BJ (cell line): ENCODE measurements at regions not wholly inside any gene's neighbourhood (a gene's known extent, or its start where the extent isn't known, plus 50 kb on each side); places are given as distances from the start of the nearest gene placed in this dataset.

ENCODE experiments used
- CTCF ChIA-PET: fragments of 350-600 bp; formaldehyde crosslinking; extraction: SDS; loops from one replicate; lab custom pipeline; 2021; ENCODE audit warnings: antibody characterized with exemption, inconsistent platforms; lab: Yijun Ruan, JAX
- POLR2A ChIA-PET: fragments of 300-600 bp; sonication (Branson Sonifier 250); formaldehyde crosslinking; extraction: SDS; loops from one replicate; lab custom pipeline; 2021; ENCODE audit warnings: antibody characterized with exemption; lab: Charles Lee
- DNase-seq: peaks from one replicate; pipeline ENCODE4 v3.0.0-alpha.2; 2011; ENCODE audit warnings: low read depth
- H3K27me3 ChIP-seq: 2 replicates; pipeline ENCODE4 v1.6.0; 2011; ENCODE audit warnings: low read length; ENCODE audit not compliant: control insufficient read depth, insufficient read depth
- H3K36me3 ChIP-seq: 2 replicates; pipeline ENCODE4 v1.5.1; 2011; ENCODE audit warnings: low read length; ENCODE audit not compliant: control insufficient read depth, insufficient read depth
- H3K4me3 ChIP-seq: 2 replicates; pipeline ENCODE4 v1.5.1; 2011; ENCODE audit warnings: low read depth, mild to moderate bottlenecking, control low read depth, low read length
- TF ChIP-seq, protein P1 (sequence below): IDR thresholded peaks from 2 replicates; pipeline ENCODE4 v1.5.1; 2011; ENCODE audit warnings: low read depth, mild to moderate bottlenecking, control low read depth, inconsistent platforms, low read length, moderate library complexity; ENCODE audit not compliant: insufficient read depth

DNA sequence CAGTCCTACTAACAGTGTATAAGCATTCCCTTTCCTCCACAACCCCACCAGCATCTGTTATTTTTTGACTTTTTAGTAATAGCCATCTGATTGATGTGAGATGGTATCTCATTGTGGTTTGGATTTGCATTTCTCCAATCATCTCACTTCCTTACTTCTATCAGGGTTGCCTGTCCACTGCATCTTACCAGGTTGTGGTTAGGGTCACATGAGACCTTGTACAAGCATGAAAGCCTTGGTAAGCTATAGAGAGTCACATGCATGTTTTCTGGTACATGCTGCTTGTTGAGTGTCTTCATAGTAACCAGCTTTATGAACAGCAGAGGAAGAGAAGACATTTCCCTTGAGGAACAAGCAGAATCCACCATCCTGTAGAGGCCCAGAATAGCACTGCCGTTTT is 102.9 kb upstream of the PAX6 start:
- Histone ChIP-seq H3K4me3 (no peak overlapping the region), H3K36me3 (no peaks in the 10 kb centered on the region), H3K27me3 (no peaks in the 10 kb centered on the region)
- TF ChIP-seq, protein P1, sequence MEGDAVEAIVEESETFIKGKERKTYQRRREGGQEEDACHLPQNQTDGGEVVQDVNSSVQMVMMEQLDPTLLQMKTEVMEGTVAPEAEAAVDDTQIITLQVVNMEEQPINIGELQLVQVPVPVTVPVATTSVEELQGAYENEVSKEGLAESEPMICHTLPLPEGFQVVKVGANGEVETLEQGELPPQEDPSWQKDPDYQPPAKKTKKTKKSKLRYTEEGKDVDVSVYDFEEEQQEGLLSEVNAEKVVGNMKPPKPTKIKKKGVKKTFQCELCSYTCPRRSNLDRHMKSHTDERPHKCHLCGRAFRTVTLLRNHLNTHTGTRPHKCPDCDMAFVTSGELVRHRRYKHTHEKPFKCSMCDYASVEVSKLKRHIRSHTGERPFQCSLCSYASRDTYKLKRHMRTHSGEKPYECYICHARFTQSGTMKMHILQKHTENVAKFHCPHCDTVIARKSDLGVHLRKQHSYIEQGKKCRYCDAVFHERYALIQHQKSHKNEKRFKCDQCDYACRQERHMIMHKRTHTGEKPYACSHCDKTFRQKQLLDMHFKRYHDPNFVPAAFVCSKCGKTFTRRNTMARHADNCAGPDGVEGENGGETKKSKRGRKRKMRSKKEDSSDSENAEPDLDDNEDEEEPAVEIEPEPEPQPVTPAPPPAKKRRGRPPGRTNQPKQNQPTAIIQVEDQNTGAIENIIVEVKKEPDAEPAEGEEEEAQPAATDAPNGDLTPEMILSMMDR: no peak
- POLR2A ChIA-PET: no interaction called here
- no peak for DNase-seq
- CTCF ChIA-PET: no interaction called here

DNA sequence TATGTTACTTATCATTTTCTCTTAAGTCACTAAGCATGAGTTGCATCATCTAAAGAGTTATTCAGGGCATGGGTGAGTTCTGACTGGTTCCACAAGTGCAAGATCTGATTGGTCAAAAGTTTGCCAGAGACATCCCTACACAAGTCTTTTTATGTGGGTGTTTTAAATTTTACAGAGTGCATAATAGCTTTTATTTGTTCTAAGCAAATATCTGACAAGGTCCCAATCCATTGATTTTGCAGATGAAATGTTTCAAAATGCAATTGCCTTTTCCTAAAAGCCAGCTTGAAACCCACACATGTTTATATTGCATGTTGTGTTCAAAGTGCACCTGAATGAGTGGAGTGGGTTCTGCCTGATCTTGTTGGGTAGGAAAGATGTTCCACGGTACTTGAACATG is 101.7 kb upstream of the PAX6 start:
- H3K36me3 ChIP-seq: no peaks in the 10 kb centered on the region
- no peaks in the 10 kb centered on the region for H3K27me3 ChIP-seq
- no peak overlapping the region for H3K4me3 ChIP-seq
- POLR2A ChIA-PET: no interaction called here
- TF ChIP-seq, protein P1: no peak
- CTCF ChIA-PET: no interaction called here
- no peak for DNase-seq

DNA sequence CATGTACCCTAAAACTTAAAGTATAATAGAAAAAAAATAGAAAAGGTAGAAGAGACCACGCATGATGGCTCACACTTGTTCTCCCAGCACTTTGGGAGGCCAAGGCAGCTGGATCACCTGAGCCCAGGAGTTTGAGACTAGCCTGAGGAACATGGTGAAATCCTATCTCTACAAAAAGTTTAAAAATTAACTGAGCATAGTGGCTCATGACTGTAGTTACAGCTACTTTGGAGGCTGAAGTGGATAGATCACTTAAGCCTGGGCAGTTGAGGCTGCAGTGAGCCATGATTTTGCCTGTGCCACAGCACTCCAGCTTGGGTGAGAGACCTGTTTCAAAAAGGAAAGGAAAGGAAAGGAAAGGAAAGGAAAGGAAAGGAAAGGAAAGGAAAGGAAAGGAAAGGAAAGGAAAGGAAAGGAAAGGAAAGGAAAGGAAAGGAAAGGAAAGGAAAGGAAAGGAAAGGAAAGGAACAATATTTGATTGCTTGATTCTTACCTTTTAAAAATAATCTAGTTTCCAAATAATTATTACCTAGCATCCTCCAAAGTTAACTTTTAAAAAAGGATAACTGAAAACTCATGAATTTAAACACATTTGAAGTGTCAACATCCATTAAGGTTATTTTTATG is 99.9 kb upstream of the PAX6 start:
- CTCF ChIA-PET: no interaction called here
- TF ChIP-seq, protein P1: no peak
- no peak for DNase-seq
- H3K4me3 ChIP-seq: no peak overlapping the region
- H3K36me3 ChIP-seq: no peaks in the 10 kb centered on the region
- H3K27me3 ChIP-seq: no peaks in the 10 kb centered on the region
- POLR2A ChIA-PET: no interaction called here

DNA sequence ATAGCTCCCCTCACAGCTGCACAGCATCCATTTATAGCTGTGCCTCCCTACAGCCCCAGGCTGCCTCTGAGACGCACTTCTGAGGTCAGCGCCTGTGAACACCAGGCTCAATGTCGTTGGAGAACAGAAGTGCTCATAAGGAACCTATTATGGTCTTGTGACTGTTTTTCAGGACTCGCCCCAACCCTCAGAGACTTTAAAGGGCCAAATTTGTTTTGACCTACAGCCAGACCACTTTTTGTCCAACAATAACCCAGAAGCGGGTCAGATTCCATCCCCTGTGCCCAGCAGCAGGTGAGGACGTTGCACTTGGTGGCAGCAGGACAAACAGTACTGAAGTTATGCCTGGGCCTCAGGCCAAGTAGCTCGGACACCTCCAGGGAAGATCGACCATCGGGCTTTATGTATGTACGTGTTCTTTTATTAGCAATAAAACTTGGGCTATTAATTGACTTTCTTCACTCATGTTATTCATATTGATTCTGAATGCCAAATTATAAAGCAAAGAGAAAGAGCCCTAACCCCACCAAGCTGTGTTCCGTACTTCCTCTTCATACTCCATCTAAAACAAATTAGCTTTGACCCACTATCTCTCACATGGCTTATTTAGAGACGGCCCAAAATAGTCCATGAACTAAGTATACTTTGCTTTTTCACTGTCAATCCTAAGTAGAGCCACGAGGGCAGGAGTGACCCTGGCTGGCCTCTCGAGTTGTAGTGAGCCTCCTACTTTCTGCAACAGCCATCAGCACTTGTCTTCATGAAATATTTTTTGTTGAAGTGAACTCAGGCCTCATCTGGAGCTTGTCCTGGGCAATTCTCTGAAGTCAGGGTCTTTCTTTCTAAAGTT is 92.3 kb upstream of the PAX6 start:
- no peak overlapping the region for H3K4me3 ChIP-seq
- H3K36me3 ChIP-seq: no peaks in the 10 kb centered on the region
- DNase-seq: no peak
- no peaks in the 10 kb centered on the region for H3K27me3 ChIP-seq
- ChIA-PET CTCF (interaction anchor here (0.6 to 0.8 kb wide), 4 partner anchors 15 to 782 kb away, joined by 3 read pairs; no protein-coding TSS in a partner anchor), POLR2A (no interaction called here)
- TF ChIP-seq, protein P1: no peak

DNA sequence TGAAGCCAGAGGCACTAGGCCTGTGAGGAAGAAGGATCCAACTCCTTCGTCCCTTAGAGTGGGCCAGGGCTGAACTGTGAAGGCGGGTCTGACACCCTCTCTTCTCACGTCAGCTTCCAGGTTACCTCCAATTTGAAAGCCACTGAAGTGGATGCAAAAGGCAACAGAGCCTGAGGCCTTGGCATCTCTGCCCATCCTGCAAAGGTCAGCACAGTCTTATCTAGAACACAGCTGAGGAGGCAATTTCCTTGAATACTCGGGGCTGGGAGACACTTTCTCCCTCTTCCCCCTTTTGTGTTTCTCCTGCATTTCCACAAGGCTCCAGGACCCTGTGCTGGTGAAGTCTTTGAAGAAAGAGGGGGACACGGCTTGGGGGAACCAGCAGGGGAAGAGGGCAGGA is 91.6 kb upstream of the PAX6 start:
- Histone ChIP-seq H3K27me3 (no peaks in the 10 kb centered on the region), H3K4me3 (no peak overlapping the region)

More for the DNA sequence above, 91.6 kb upstream of the PAX6 start:
- ChIA-PET CTCF (interaction anchor here (0.6 to 0.7 kb wide), 2 partner anchors 527 to 781 kb away, joined by 3 read pairs; no protein-coding TSS in a partner anchor), POLR2A (no interaction called here)
- no peaks in the 10 kb centered on the region for H3K36me3 ChIP-seq
- TF ChIP-seq, protein P1: no peak
- no peak for DNase-seq
